Hepatocyte (in vitro differentiated cells): ENCODE measurements at regions not wholly inside any gene's neighbourhood (a gene's known extent, or its start where the extent isn't known, plus 50 kb on each side); places are given as distances from the start of the nearest gene placed in this dataset.

ENCODE experiments used
- DNase-seq: peaks from one replicate; pipeline ENCODE4 v3.0.0-alpha.2; 2016; ENCODE audit warnings: low spot score
- H2AFZ ChIP-seq: fragments of 200-600 bp; sonication (generic); 2 replicates; pipeline ENCODE4 v1.6.0; 2016; ENCODE audit warnings: antibody characterized with exemption, mild to moderate bottlenecking
- H3K27ac ChIP-seq: fragments of 200-600 bp; sonication (generic); 2 replicates; pipeline ENCODE4 v1.5.1; 2016; ENCODE audit warnings: mild to moderate bottlenecking
- H3K27me3 ChIP-seq: fragments of 200-600 bp; sonication (generic); 2 replicates; pipeline ENCODE4 v1.6.1; 2016
- H3K36me3 ChIP-seq: fragments of 200-600 bp; sonication (generic); replicated peaks from 2 replicates; pipeline ENCODE4 v1.5.1; 2016; ENCODE audit warnings: low read depth; ENCODE audit not compliant: insufficient read depth
- H3K4me1 ChIP-seq: fragments of 200-600 bp; sonication (generic); 2 replicates; pipeline ENCODE4 v1.5.1; 2016; ENCODE audit warnings: mild to moderate bottlenecking, moderate library complexity; ENCODE audit not compliant: insufficient read depth
- H3K4me2 ChIP-seq: fragments of 200-600 bp; sonication (generic); 2 replicates; pipeline ENCODE4 v1.6.0; 2016
- H3K4me3 ChIP-seq: fragments of 200-600 bp; sonication (generic); 2 replicates; pipeline ENCODE4 v1.5.1; 2016; ENCODE audit warnings: mild to moderate bottlenecking
- H3K79me2 ChIP-seq: fragments of 200-600 bp; sonication (generic); 2 replicates; pipeline ENCODE4 v1.6.0; 2017; ENCODE audit warnings: mild to moderate bottlenecking
- H3K9me2 ChIP-seq: fragments of 200-600 bp; sonication (generic); replicated peaks from 2 replicates; pipeline ENCODE4 v1.6.0; 2017; ENCODE audit warnings: mild to moderate bottlenecking; ENCODE audit not compliant: insufficient read depth
- H3K9me3 ChIP-seq: fragments of 200-600 bp; sonication (generic); 2 replicates; pipeline ENCODE4 v1.5.1; 2016; ENCODE audit warnings: low read depth, mild to moderate bottlenecking
- H4K20me1 ChIP-seq: fragments of 200-600 bp; sonication (generic); 2 replicates; pipeline ENCODE4 v1.6.0; 2016; ENCODE audit warnings: mild to moderate bottlenecking; ENCODE audit not compliant: insufficient read depth, poor library complexity, severe bottlenecking
- EZH2 ChIP-seq: fragments of 200-600 bp; sonication (generic); IDR thresholded peaks from 2 replicates; pipeline ENCODE4 v1.6.1; 2016; ENCODE audit warnings: antibody characterized with exemption, mild to moderate bottlenecking, borderline replicate concordance
- EZH2phosphoT487 ChIP-seq: fragments of 200-600 bp; sonication (generic); IDR thresholded peaks from one replicate; pipeline ENCODE4 v1.6.1; 2018; ENCODE audit warnings: antibody characterized with exemption, mild to moderate bottlenecking, low read depth, moderate library complexity; ENCODE audit not compliant: unreplicated experiment, severe bottlenecking
- WGBS: methylation state at CpG from one replicate; pipeline ENCODE4 v1.1.6; 2016; ENCODE audit warnings: low lambda C conversion rate; ENCODE audit errors: missing lambda C conversion rate; 5-methylcytosine and 5-hydroxymethylcytosine counted together
- TF ChIP-seq, protein P1 (sequence below): fragments of 200-600 bp; sonication (generic); IDR thresholded peaks from 2 replicates; pipeline ENCODE4 v1.5.1; 2016; ENCODE audit warnings: antibody characterized with exemption, mild to moderate bottlenecking; ENCODE audit not compliant: poor library complexity

- WGBS = 98% methylated on average over 2 of the region's 2 CpGs
- Histone ChIP-seq H3K9me2 (no peaks in the 10 kb centered on the region), H3K36me3 (no peaks in the 10 kb centered on the region), H2AFZ (no peak overlapping the region), H3K4me3 (no peak overlapping the region), H3K4me2 (no peak overlapping the region), H3K79me2 (no peaks in the 10 kb centered on the region), H3K27ac (no peak overlapping the region), H3K4me1 (peaks cover 8% of the 10 kb centered on the region), H3K9me3 (no peaks in the 10 kb centered on the region), H4K20me1 (no peaks in the 10 kb centered on the region), H3K27me3 (no peaks in the 10 kb centered on the region)
- TF ChIP-seq EZH2 (no peak), EZH2phosphoT487 (no peak)
- TF ChIP-seq, protein P1, sequence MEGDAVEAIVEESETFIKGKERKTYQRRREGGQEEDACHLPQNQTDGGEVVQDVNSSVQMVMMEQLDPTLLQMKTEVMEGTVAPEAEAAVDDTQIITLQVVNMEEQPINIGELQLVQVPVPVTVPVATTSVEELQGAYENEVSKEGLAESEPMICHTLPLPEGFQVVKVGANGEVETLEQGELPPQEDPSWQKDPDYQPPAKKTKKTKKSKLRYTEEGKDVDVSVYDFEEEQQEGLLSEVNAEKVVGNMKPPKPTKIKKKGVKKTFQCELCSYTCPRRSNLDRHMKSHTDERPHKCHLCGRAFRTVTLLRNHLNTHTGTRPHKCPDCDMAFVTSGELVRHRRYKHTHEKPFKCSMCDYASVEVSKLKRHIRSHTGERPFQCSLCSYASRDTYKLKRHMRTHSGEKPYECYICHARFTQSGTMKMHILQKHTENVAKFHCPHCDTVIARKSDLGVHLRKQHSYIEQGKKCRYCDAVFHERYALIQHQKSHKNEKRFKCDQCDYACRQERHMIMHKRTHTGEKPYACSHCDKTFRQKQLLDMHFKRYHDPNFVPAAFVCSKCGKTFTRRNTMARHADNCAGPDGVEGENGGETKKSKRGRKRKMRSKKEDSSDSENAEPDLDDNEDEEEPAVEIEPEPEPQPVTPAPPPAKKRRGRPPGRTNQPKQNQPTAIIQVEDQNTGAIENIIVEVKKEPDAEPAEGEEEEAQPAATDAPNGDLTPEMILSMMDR = no peak
- DNase-seq = no peak
Observed at GRCh38 chr6:16078064-16078463, 50.8 kb upstream of the MYLIP start.

DNA sequence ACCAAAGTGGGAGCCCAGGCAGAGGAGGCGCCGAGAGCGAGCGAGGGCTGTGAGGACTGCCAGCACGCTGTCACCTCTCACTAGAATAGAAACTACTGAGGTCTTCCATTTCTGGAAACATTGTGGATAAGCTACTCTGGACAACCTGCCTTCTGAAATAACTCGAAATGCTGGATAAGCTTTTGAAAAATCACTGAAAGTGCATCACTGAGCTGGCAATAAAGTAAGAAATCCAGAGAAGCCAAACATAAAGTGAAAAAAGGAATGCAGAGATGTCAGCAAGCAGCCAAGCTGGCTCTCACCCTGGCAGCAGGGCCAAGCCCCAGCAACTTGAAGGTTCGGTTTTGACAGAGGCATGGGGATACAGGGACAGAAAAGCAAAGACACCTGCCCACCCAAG lies 59.2 kb upstream of the MYLIP start:
- no peak for DNase-seq
- WGBS = 98% methylated on average over 7 of the region's 7 CpGs
- H3K9me3 ChIP-seq = no peaks in the 10 kb centered on the region
- no peaks in the 10 kb centered on the region for H3K27me3 ChIP-seq
- H3K79me2 ChIP-seq = no peaks in the 10 kb centered on the region
- no peak overlapping the region for H2AFZ ChIP-seq
- no peaks in the 10 kb centered on the region for H3K4me1 ChIP-seq
- no peak overlapping the region for H3K4me2 ChIP-seq
- no peaks in the 10 kb centered on the region for H4K20me1 ChIP-seq
- no peaks in the 10 kb centered on the region for H3K9me2 ChIP-seq
- TF ChIP-seq EZH2 (no peak), EZH2phosphoT487 (no peak)
- TF ChIP-seq, protein P1 = no peak
- no peaks in the 10 kb centered on the region for H3K36me3 ChIP-seq
- H3K27ac ChIP-seq = no peak overlapping the region
- H3K4me3 ChIP-seq = no peak overlapping the region

DNA sequence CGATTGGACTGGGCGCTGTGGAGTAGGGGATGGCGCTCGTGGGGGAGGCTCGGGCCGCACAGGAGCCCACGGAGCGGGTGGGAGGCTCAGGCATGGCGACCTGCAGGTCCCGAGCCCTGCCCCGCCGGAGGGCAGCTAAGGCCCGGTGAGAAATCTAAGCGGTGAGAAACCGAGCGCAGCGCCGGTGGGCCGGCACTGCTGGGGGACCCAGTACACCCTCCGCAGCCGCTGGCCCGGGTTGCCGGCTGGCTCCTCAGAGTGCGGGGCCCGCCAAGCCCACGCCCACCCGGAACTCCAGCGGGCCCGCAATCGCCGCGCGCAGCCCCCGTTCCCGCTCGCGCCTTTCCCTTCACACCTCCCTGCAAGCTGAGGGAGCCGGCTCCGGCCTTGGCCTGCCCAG lies 59.7 kb upstream of the MYLIP start:
- H3K9me3 ChIP-seq = no peaks in the 10 kb centered on the region
- H3K4me3 ChIP-seq = no peak overlapping the region
- no peak overlapping the region for H3K4me2 ChIP-seq
- no peaks in the 10 kb centered on the region for H3K4me1 ChIP-seq
- H3K36me3 ChIP-seq = no peaks in the 10 kb centered on the region
- no peaks in the 10 kb centered on the region for H4K20me1 ChIP-seq
- no peak for DNase-seq
- H2AFZ ChIP-seq = no peak overlapping the region
- H3K9me2 ChIP-seq = no peaks in the 10 kb centered on the region
- WGBS = over 99% methylated on average over 29 of the region's 39 CpGs
- H3K79me2 ChIP-seq = no peaks in the 10 kb centered on the region
- H3K27me3 ChIP-seq = no peaks in the 10 kb centered on the region
- TF ChIP-seq, protein P1 = no peak
- no peak for TF ChIP-seq EZH2
- no peak for TF ChIP-seq EZH2phosphoT487
- no peak overlapping the region for H3K27ac ChIP-seq

- Histone ChIP-seq H3K27me3 (no peaks in the 10 kb centered on the region), H3K4me2 (no peak overlapping the region), H3K27ac (no peak overlapping the region), H3K9me2 (no peaks in the 10 kb centered on the region), H3K4me3 (no peak overlapping the region), H2AFZ (no peak overlapping the region), H4K20me1 (no peaks in the 10 kb centered on the region), H3K4me1 (peaks cover 4% of the 10 kb centered on the region), H3K36me3 (no peaks in the 10 kb centered on the region), H3K9me3 (no peaks in the 10 kb centered on the region), H3K79me2 (no peaks in the 10 kb centered on the region)
- TF ChIP-seq EZH2phosphoT487 (no peak), EZH2 (no peak)
- TF ChIP-seq, protein P1 = no peak
- no peak for DNase-seq
- WGBS = 98% methylated on average over 3 of the region's 3 CpGs
Observed at GRCh38 chr6:16067568-16067967, 61.3 kb upstream of the MYLIP start.
